ENCODE measurements at regions not wholly inside any gene's neighbourhood (a gene's known extent, or its start where the extent isn't known, plus 50 kb on each side); places are given as distances from the start of the nearest gene placed in this dataset.

- no peak for TF ChIP-seq CTCF (conservative IDR thresholded peaks at IDR 0.05)
- Histone ChIP-seq H3K27ac (ENCODE audit: low read depth, low read length) (no peak overlapping the region), H3K9ac (ENCODE audit: extremely low read depth, low read length, poor library complexity, severe bottlenecking) (no peak overlapping the region), H3K4me1 (ENCODE audit: control insufficient read depth, insufficient read depth, low read length) (peaks cover 6% of the 10 kb centered on the region), H3K4me3 (ENCODE audit: low read length) (no peak overlapping the region), H3K27me3 (ENCODE audit: control insufficient read depth, insufficient read depth, low read length, poor library complexity, severe bottlenecking) (no peaks in the 10 kb centered on the region), H3K9me3 (ENCODE audit: control insufficient read depth, low read length) (no peaks in the 10 kb centered on the region), H3K36me3 (ENCODE audit: control insufficient read depth, insufficient read depth, low read length) (no peaks in the 10 kb centered on the region)
- peak; percentile 34 for DNase-seq
- no peaks in the 10 kb centered on the region for H3K36me3 Mint-ChIP-seq (ENCODE audit: low read depth)
- H3K27ac Mint-ChIP-seq: no peak overlapping the region
- H3K4me1 Mint-ChIP-seq: peaks cover 12% of the 10 kb centered on the region
- no peak overlapping the region for H3K4me3 Mint-ChIP-seq
- WGBS, 2 experiments (ENCODE audit: insufficient coverage in 1 of 2, insufficient read length in 1 of 2): 79 to 86% methylated on average over 4 of the region's 4 CpGs
- peaks cover 22% of the 10 kb centered on the region for H3K27me3 Mint-ChIP-seq (ENCODE audit: insufficient read depth)
- no peaks in the 10 kb centered on the region for H3K9me3 Mint-ChIP-seq
Observed at GRCh38 chr5:133682451-133682850, 70.1 kb upstream of the FSTL4 start.

- H3K36me3 ChIP-seq (ENCODE audit: control insufficient read depth, insufficient read depth, low read length): no peaks in the 10 kb centered on the region
- no peaks in the 10 kb centered on the region for H3K27me3 ChIP-seq (ENCODE audit: control insufficient read depth, insufficient read depth, low read length, poor library complexity, severe bottlenecking)
- no peaks in the 10 kb centered on the region for H3K36me3 Mint-ChIP-seq (ENCODE audit: low read depth)
- no peak overlapping the region for H3K9ac ChIP-seq (ENCODE audit: extremely low read depth, low read length, poor library complexity, severe bottlenecking)
- H3K27ac ChIP-seq (ENCODE audit: low read depth, low read length): no peak overlapping the region
- H3K4me1 Mint-ChIP-seq: peaks cover 6% of the 10 kb centered on the region
- peak; percentile 37 for DNase-seq
- peaks cover 2% of the 10 kb centered on the region for H3K4me1 ChIP-seq (ENCODE audit: control insufficient read depth, insufficient read depth, low read length)
- no peak overlapping the region for H3K4me3 Mint-ChIP-seq
- no peak for TF ChIP-seq CTCF (conservative IDR thresholded peaks at IDR 0.05)
- peaks cover 22% of the 10 kb centered on the region for H3K27me3 Mint-ChIP-seq (ENCODE audit: insufficient read depth)
- no peaks in the 10 kb centered on the region for H3K9me3 ChIP-seq (ENCODE audit: control insufficient read depth, low read length)
- H3K27ac Mint-ChIP-seq: no peak overlapping the region
- 93 to 100% methylated on average over 1 to 2 of the region's 2 CpGs for WGBS, 2 experiments (ENCODE audit: insufficient coverage in 1 of 2, insufficient read length in 1 of 2)
- H3K4me3 ChIP-seq (ENCODE audit: low read length): no peak overlapping the region
- H3K9me3 Mint-ChIP-seq: no peaks in the 10 kb centered on the region
Observed at GRCh38 chr5:133681896-133682295, 69.6 kb upstream of the FSTL4 start.

GRCh38 chr5:133680830-133681565 lies 68.7 kb upstream of the FSTL4 start:
- peak; percentile 22 for DNase-seq
- no peak for TF ChIP-seq CTCF (conservative IDR thresholded peaks at IDR 0.05)
- H3K27me3 Mint-ChIP-seq (ENCODE audit: insufficient read depth): peaks cover 22% of the 10 kb centered on the region
- H3K27ac ChIP-seq (ENCODE audit: low read depth, low read length): no peak overlapping the region
- H3K4me1 ChIP-seq (ENCODE audit: control insufficient read depth, insufficient read depth, low read length): no peaks in the 10 kb centered on the region
- H3K4me3 Mint-ChIP-seq: no peak overlapping the region
- peaks cover 4% of the 10 kb centered on the region for H3K4me1 Mint-ChIP-seq
- no peak overlapping the region for H3K27ac Mint-ChIP-seq
- H3K36me3 Mint-ChIP-seq (ENCODE audit: low read depth): no peaks in the 10 kb centered on the region
- no peak overlapping the region for H3K9ac ChIP-seq (ENCODE audit: extremely low read depth, low read length, poor library complexity, severe bottlenecking)
- no peak overlapping the region for H3K4me3 ChIP-seq (ENCODE audit: low read length)
- no peaks in the 10 kb centered on the region for H3K9me3 Mint-ChIP-seq
- no peaks in the 10 kb centered on the region for H3K9me3 ChIP-seq (ENCODE audit: control insufficient read depth, low read length)
- no peaks in the 10 kb centered on the region for H3K27me3 ChIP-seq (ENCODE audit: control insufficient read depth, insufficient read depth, low read length, poor library complexity, severe bottlenecking)
- WGBS, 2 experiments (ENCODE audit: insufficient coverage in 1 of 2, insufficient read length in 1 of 2): 87 to 92% methylated on average over 9 to 12 of the region's 12 CpGs
- no peaks in the 10 kb centered on the region for H3K36me3 ChIP-seq (ENCODE audit: control insufficient read depth, insufficient read depth, low read length)

All from endodermal cell (in vitro differentiated cells).